GM18868 (cell line): ENCODE measurements at regions not wholly inside any gene's neighbourhood (a gene's known extent, or its start where the extent isn't known, plus 50 kb on each side); places are given as distances from the start of the nearest gene placed in this dataset.

Source experiments
- ATAC-seq: cut with Tn5 transposase; IDR thresholded peaks from one replicate; pipeline ENCODE4 v1.9.1; 2021; ENCODE audit warnings: mild to moderate bottlenecking, moderate library complexity; ENCODE audit not compliant: unreplicated experiment

GRCh38 chr5:174159327-174160114, 114.0 kb downstream of the NSG2 start:
- no peak for ATAC-seq

GRCh38 chr5:174165406-174165805, 119.9 kb downstream of the NSG2 start:
- ATAC-seq = no peak

DNA sequence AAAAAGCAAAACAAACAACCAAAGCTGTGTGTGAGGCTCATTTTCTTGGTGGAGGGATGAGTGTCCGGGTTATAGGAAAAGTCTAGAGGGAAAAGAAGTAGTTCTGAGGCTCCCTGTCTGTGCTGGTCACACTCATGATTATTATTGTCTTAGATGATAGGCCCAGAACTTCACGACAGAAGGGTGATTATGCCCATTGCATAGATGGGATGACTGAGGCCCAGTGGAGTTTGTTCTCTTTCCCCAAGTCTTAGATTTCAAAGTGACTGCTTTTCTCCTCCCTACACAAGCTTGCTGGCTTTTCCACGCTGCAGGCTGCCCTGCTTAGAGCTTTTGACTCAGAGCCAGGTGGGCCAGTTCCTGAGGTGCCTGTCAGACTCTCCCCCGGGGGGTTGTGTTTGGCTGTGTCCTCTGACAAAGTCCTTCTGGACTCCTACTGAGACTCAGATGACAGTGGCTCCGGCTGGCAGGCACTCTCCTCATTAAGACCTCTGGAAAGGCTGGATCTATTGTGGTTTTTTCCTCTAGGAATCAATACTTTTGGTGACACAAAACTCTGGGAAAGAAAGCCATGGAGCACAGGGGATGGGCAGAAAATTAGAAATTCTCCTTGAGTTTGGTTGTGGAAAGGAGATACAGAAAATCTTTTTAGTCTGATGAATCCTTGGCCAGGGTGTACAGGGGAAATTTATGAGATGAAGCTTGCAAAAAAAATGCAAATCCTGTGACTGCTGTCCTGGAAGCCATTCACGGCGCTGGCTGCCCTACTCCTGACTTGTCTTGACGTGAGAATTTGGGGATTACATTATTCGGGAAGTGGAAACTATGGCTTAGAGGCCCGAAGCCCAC, 120.9 kb downstream of the NSG2 start:
- no peak for ATAC-seq

DNA sequence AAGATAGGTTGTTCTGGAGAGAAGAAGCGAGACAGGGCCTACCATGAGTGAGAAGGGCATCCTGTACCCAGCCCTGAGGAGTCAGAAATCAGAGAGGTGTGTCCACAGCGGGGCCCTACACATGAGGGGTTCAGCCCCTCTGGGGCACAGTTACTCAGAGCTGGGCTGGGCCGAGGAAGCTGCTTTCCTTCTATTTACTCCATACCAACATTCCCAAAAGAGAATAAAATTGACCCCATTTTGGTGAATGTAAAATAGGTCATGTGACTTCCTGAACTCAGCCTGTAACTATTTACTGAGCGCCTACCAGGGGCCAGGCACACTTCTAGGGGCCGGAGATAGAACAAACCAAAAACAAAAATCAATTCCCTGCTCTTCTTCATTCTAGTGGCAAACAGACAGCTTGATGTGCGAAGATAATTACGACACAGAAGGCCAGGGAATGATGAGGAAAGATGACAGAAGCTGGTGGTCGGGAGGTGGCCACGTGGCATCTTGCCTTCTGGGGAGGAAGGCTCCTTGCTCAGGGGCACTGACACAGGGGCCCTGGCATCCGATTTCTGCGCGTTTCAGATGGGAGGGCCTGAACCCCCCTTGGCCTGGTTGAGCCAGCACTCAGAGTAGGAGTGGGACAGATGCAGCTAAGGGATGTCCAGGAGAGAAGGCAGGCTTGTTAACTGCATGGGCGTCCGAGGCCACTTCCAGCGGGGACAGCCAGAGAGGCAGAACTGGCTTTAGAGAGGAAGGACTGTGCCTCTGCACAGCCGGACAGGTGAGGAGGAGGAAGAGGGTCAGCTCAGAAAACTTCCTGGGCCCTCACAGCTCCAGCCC, 121.8 kb downstream of the NSG2 start:
- ATAC-seq = no peak

DNA sequence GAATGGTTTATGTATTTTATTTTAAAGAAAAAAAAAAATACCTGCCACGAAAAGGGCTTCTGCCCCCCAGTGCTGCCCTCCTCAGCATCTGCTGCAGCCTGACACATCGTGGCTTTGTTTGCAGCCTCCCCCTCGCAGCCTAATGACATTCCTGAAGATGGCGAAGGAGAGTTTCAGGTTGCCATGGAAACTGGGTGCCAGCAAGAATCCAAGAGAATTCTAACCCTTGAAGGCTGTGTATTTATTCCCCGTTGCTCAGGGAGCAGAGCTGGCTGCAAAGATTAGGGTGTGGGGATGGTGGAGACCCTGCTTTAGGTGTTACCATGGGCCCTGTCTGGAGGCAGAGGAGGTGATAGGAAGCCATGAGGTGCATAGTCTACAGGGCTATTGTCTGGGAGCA, 126.6 kb downstream of the NSG2 start:
- ATAC-seq = no peak

DNA sequence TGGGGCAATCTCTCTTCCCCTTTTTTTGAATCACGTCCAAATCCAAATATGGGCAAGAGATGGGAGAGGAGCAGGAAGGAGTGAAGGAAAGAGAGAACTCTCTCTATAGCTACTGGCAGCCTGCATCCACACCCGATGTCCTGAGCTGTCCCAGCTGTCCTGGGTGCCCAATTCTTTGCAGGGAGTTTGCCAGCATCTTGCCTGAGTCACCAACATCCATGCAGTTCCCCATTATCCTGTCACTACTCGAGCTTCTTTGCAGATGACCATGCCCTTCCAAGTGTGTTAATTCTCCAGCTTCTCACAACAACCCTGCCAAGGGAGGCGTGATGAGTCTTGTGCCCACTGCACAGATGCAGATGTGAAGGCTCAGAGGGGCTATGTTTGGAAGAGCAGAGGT, 127.1 kb downstream of the NSG2 start:
- no peak for ATAC-seq

GRCh38 chr5:174173766-174174165, 128.3 kb downstream of the NSG2 start:
- no peak for ATAC-seq

DNA sequence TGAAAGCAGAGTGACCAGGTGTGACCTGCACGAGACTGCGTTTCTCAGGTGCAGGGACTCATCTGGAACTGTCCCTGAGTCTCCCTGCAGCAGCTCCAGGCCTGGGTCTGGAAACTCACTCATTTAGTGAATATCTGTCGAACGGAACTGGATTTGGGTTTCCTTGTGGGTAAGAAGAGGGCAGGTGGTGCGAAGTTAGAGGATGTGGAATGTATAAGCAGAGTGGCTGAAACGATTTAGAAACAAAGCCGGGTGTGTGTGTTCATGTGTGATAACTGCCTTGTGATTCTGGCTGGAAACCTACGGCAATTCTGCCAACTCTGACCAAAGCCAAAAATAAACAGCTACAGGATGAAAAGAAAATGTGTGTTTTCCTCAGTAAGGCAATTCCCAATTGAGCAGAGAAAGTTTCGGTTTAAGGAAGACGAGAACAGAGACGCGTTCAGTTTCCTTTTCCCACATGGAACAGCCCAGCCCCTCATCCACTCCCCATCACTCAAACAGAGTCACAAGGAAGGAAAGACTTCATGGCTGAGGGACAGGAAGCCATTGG, 130.3 kb downstream of the NSG2 start:
- no peak for ATAC-seq

DNA sequence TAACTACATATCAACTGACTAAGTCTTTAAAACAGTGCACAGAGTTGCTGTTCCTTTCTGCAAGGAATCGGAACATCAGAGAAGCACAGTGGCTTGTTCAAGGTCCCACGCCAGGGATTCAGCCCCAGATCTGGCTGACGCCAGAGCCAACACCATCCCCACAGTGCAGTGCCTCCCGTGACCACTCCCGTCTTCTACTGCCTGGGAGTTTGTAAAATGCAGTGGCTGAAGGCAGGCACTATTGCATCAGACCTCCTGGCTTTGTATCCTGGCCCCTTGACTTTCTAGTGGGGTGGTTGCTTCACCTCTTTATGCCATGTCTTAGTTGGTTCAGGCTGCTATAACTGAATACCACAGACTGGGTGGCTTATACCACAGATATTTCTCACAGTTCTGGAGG, 131.0 kb downstream of the NSG2 start:
- ATAC-seq = no peak

DNA sequence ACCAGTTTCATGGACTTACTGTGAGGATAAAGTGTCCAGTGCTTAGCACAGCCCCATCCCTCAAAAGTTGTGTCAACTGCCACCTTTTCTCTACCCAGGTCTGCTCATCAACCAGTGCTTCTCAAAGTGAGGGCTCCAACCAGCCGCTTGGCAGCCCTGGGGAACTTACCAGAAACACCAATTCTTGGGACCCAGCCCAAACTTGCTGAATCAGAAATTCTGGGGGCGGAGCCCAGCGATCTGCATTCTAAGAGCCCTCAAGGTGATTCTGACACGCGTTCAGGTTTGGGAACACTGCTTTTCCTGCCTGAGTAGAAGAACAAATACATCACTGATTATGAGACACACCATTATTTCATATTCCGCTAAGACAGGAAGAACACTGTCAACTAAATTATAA, 132.0 kb downstream of the NSG2 start:
- no peak for ATAC-seq

DNA sequence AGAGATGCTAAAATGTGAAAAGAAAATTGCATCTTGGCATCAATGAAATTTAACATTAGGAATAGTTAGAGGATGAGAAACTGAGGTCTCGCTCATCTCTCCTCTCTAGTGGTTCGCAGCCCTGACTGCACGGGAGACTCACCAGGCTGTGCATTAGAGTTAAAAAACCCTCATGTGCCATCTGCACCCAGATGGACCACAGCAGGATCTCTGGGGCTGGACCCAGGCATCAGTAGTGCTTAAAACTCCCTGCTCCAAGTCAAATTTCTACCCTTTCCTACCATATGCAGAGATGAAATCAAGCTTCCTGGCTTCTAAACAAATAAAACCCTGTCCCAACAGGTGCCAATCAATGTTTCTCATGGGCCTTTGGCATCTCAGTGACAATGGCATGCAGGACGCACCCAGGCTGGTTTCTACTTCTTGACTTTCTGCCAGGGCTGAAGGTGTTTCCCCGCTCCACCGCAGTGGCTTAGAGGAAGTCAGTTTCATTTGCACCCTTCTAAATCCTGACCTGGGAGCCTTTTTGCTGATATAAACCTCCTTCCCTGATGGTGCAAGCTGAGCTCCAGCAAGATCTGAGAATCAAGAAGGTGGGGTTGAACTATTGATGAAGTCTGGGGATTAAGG, 132.6 kb downstream of the NSG2 start:
- no peak for ATAC-seq

DNA sequence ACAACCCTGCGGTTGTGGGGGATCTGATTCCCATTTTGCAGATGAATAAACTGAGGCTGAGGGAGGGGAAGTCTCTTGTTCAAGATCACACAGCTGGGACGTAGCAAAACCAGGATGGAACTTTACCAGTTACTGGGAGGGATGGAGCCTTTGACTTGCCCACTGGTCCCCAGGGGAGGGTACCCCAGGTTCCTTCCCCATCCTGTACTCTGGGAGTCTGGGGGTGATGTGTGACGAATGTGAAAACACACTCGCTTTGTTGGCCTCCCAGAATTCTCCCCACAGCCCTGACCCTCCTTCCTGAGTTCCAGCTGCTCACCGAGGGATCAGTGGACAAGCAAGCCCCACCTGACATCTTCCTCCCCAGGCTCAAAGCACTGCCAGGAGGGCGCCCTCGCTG, 135.1 kb downstream of the NSG2 start:
- ATAC-seq = no peak

DNA sequence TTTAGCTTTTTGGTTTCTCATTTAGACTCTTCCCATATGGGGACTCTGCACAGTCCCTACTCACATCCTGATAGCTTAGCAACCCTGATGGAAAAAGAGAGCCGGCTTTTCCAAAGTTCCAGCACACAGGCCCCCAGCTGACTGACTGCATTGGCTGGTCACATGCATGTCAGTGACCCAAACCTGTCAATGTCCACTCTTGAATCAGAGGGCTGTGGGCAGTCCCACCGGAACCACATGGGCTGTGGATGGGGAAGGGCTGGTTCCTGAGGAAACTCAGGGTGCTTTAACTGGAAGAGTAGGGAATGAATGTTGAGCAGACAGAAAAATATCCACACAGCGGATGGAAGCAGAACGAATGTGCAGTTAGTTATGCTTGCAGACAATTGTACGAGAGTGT, 136.6 kb downstream of the NSG2 start:
- ATAC-seq = no peak

DNA sequence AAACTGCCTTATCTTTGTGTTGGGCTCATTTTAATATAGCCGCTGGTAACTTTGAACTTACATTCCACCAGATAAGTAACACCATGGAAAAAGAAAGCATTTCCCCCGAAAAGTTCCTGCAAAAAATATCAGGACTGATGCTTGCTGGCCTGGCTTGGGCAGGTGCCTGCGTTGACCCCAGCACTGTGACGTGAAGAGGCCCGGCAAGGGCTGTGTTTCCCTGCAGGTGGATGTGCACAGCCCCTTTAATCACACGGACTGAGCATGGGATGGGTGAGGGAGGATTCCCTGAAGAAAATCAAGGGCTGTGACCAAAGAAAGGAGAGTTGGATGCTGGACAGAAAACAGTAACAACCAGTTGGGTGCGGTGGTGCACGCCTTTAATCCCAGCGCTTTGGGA, 138.2 kb downstream of the NSG2 start:
- ATAC-seq = no peak

DNA sequence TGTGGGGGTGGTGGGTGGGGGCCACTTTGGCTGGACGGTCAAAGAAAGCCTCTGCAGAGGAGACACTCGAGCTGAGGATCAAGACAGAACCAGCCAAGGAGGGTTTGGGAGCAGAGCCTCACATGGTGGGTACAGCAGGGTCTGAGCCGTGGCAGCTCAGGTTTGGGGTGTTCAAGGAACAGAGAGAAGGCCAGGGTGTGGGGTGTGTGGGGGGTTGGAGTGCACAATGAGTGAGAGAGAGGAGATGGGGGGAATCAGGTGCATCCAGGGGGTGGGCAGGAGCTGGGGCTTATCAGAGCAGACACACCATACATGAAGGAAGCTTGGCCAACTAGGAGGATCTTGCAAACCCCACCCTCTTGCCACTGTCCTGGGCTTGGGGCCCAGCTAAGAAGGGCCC, 140.0 kb downstream of the NSG2 start:
- no peak for ATAC-seq

DNA sequence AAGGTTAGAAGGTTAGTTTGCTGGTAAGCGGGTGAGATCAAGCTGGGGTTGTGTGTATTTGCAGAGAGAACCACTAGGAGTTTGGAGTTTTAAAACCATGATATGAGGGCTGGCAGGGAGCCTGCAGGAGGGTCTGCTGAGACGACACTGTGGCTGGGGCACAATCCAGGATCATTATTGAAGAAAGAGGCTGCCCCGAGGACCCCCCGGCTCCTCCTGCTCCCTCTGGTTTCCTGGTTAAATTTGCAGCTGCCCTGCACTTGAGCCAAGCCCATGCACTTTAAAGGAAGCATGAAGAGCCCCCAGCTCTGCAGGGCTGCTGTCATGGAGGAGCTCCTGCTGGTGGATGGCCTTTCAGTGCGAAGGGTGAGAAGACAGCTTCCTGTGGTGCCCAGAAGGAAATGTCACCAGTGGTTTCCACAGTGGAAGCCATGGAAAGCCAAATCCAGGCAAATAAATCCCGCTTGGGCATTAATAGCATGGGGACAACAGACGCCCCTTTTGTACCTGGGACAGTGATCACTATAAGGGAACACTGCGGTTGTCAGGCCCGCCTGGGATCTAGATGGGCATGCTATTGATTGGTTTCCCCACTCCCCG, 140.7 kb downstream of the NSG2 start:
- no peak for ATAC-seq

DNA sequence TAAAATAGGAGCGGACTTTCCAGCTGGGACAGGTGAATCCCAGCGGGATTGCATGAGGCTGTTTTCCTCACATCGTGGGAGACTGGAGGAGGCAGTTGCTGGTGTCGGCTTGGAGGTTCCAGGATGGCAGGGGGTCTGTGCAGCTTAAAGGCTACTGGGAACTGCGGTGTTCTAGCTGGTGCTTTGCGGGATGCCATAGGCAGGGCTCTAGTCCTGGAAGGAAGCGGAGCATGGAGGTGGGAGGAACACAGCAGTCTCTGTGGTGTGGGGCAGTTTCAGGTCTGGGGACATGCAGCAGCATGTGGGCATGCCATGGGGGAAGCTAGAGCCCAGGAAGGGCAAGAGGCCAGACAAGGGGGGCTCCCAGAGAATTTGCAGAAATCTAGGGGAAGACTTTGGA, 141.5 kb downstream of the NSG2 start:
- no peak for ATAC-seq

GRCh38 chr5:174187481-174187880, 142.0 kb downstream of the NSG2 start:
- no peak for ATAC-seq

DNA sequence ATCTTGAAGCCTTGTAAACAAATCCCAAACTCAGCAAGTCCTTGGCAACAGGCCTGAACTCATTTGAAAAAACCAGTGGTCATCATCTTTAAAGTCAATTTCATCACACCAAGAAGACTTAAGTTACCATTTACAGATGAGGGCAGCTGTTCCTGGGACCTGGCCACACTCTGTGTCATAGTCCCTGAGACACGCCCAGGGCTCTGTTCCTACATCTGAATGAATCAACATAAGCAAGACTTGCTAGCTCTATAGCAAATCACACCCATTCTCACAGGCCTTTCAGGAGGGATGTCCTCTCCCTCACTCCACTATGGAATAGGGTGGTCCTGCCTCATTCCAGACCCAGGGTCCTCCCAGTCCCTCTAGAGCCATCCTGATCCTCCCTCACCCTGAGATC, 142.8 kb downstream of the NSG2 start:
- no peak for ATAC-seq
